Esophagus muscularis mucosa (tissue), 4 donors: ENCODE measurements at regions not wholly inside any gene's neighbourhood (a gene's known extent, or its start where the extent isn't known, plus 50 kb on each side); places are given as distances from the start of the nearest gene placed in this dataset.
A peak's percentile ranks its signal among the peaks of the same experiment; 100 is the strongest.

Experiments used
- DNase-seq: peaks from one replicate; pipeline ENCODE4 v3.0.0-alpha.2; 2017; ENCODE audit errors: extremely low spot score
- H3K27ac ChIP-seq, 4 donors: fragments of 200-600 bp; sonication (generic); replicated peaks in 1 of 4; 1 replicate in 3 of 4; 2 replicates in 1 of 4; pipeline ENCODE4 v1.5.1; 2016 to 2019; ENCODE audit warnings: mild to moderate bottlenecking in 1 of 4
- H3K27me3 ChIP-seq, 4 donors: fragments of 200-600 bp; sonication (generic); one replicate each; pipeline versions ENCODE4 v1.5.1 to v1.6.0; 2016 to 2019
- H3K36me3 ChIP-seq, 4 donors: fragments of 200-600 bp; sonication (generic); one replicate each; pipeline ENCODE4 v1.5.1; 2016 to 2019
- H3K4me1 ChIP-seq, 4 donors: fragments of 200-600 bp; sonication (generic); one replicate each; pipeline ENCODE4 v1.5.1; 2016 to 2019
- H3K4me3 ChIP-seq, 4 donors: fragments of 200-600 bp; sonication (generic); 1 replicate in 2 of 4; 2 replicates in 2 of 4; pipeline ENCODE4 v1.5.1; 2016 to 2019; ENCODE audit warnings: mild to moderate bottlenecking in 4 of 4, moderate library complexity in 1 of 4
- H3K9me3 ChIP-seq, 4 donors: fragments of 200-600 bp; sonication (generic); 1 replicate in 3 of 4; 2 replicates in 1 of 4; pipeline ENCODE4 v1.5.1; 2016 to 2019
- CTCF ChIP-seq, 3 experiments: fragments of 200-600 bp in 2 of 3; fragments of 450-650 bp in 1 of 3; sonication (generic) in 2 of 3; IDR thresholded peaks; one replicate each; pipeline ENCODE4 v1.5.1; 2017 to 2019; ENCODE audit warnings: antibody characterized with exemption in 3 of 3, mild to moderate bottlenecking in 2 of 3, moderate library complexity in 1 of 3
- EP300 ChIP-seq: sonication (generic); formaldehyde crosslinking; IDR thresholded peaks from one replicate; pipeline ENCODE4 v1.6.1; 2017; ENCODE audit warnings: antibody characterized with exemption
- POLR2A ChIP-seq: fragments of 450-650 bp; IDR thresholded peaks from one replicate; pipeline ENCODE4 v1.6.1; 2017; ENCODE audit warnings: antibody characterized with exemption, moderate library complexity, mild to moderate bottlenecking, low read depth
- POLR2AphosphoS5 ChIP-seq, 2 donors: sonication (generic); formaldehyde crosslinking; IDR thresholded peaks; one replicate each; pipeline ENCODE4 v1.6.1; 2017; ENCODE audit warnings: antibody characterized with exemption in 2 of 2
- WGBS: methylation state at CpG from one replicate; pipeline ENCODE4 v1.1.5; 2018; 5-methylcytosine and 5-hydroxymethylcytosine counted together
- intact Hi-C: fragments of 100-400 bp; cut with DNase I; formaldehyde crosslinking; loops from one replicate; pipeline ENCODE4 v1.15.1; 2023

- 93% methylated on average over 6 of the region's 6 CpGs for WGBS
- H3K4me3 ChIP-seq, result no peak overlapping the region
- H3K27ac ChIP-seq, result no peak overlapping the region
- H3K36me3 ChIP-seq, result no peaks in the 10 kb centered on the region
- intact Hi-C loops, result no loop called here
- H3K4me1 ChIP-seq, result peaks cover 18 to 30% (median 26%) of the 10 kb centered on the region in 4 donors
- no peaks in the 10 kb centered on the region for H3K9me3 ChIP-seq
- no peak for DNase-seq
- H3K27me3 ChIP-seq, result no peaks in the 10 kb centered on the region
- TF ChIP-seq POLR2AphosphoS5 (IDR thresholded peaks at IDR 0.05), result no peak
- TF ChIP-seq EP300, result no peak
- no peak for TF ChIP-seq CTCF (IDR thresholded peaks at IDR 0.05)
- no peak for TF ChIP-seq POLR2A
These were observed 132.0 kb upstream of the SERP2 start for GRCh38 chr13:44241638-44242037.

- Histone ChIP-seq H3K27ac (peak overlapping the region in 2 of 4 donors; percentile 43 to 59), H3K27me3 (no peaks in the 10 kb centered on the region), H3K4me3 (no peak overlapping the region), H3K36me3 (no peaks in the 10 kb centered on the region), H3K4me1 (peaks cover 10 to 18% (median 14%) of the 10 kb centered on the region in 4 donors), H3K9me3 (no peaks in the 10 kb centered on the region)
- intact Hi-C loops, result no loop called here
- WGBS, result 81% methylated on average over 3 of the region's 3 CpGs
- TF ChIP-seq CTCF (IDR thresholded peaks at IDR 0.05), result no peak
- no peak for TF ChIP-seq POLR2AphosphoS5 (IDR thresholded peaks at IDR 0.05)
- no peak for TF ChIP-seq EP300
- TF ChIP-seq POLR2A, result no peak
- no peak for DNase-seq
These were observed 130.9 kb upstream of the SERP2 start for GRCh38 chr13:44242766-44243165.

- Histone ChIP-seq H3K9me3 (no peaks in the 10 kb centered on the region), H3K27me3 (no peaks in the 10 kb centered on the region), H3K4me3 (no peak overlapping the region), H3K4me1 (peaks cover 7 to 17% (median 11%) of the 10 kb centered on the region in 4 donors), H3K27ac (peak overlapping the region in 2 of 4 donors; percentile 43 to 59), H3K36me3 (no peaks in the 10 kb centered on the region)
- TF ChIP-seq CTCF (IDR thresholded peaks at IDR 0.05) (peak; percentile 24 to 29 (median 26)), POLR2AphosphoS5 (IDR thresholded peaks at IDR 0.05) (peak; percentile 45 to 47), EP300 (no peak)
- no peak for DNase-seq
- 54% methylated on average over 11 of the region's 11 CpGs for WGBS
- intact Hi-C loops, result no loop called here
These were observed 130.3 kb upstream of the SERP2 start for GRCh38 chr13:44243198-44243857.

GRCh38 chr13:44244288-44244687 lies 129.3 kb upstream of the SERP2 start:
- Histone ChIP-seq H3K27me3 (no peaks in the 10 kb centered on the region), H3K9me3 (no peaks in the 10 kb centered on the region), H3K4me3 (no peak overlapping the region), H3K4me1 (peaks cover 10 to 27% (median 20%) of the 10 kb centered on the region in 4 donors), H3K36me3 (no peaks in the 10 kb centered on the region), H3K27ac (no peak overlapping the region)
- no peak for DNase-seq
- WGBS, result 91% methylated on average over 6 of the region's 6 CpGs
- TF ChIP-seq POLR2A, result no peak
- TF ChIP-seq POLR2AphosphoS5 (IDR thresholded peaks at IDR 0.05), result no peak
- TF ChIP-seq CTCF (IDR thresholded peaks at IDR 0.05), result no peak
- no peak for TF ChIP-seq EP300
- intact Hi-C loops, result no loop called here

GRCh38 chr13:44249431-44249836 lies 124.2 kb upstream of the SERP2 start:
- no peak overlapping the region for H3K4me3 ChIP-seq
- intact Hi-C loops, result no loop called here
- peak overlapping the region; percentile 66 to 80 (median 73) for H3K27ac ChIP-seq
- H3K4me1 ChIP-seq, result peaks cover 18 to 37% (median 28%) of the 10 kb centered on the region in 4 donors
- no peaks in the 10 kb centered on the region for H3K36me3 ChIP-seq
- no peak for DNase-seq
- no peaks in the 10 kb centered on the region for H3K27me3 ChIP-seq
- TF ChIP-seq POLR2A, result no peak
- no peak for TF ChIP-seq EP300
- no peak for TF ChIP-seq CTCF (IDR thresholded peaks at IDR 0.05)
- no peak for TF ChIP-seq POLR2AphosphoS5 (IDR thresholded peaks at IDR 0.05)
- 17% methylated on average over 1 of the region's 1 CpG for WGBS
- H3K9me3 ChIP-seq, result no peaks in the 10 kb centered on the region
